Activated CD4-positive, alpha-beta memory T cell treated with anti-CD3 and anti-CD28 coated beads, Interleukin-2, amount 10 ng/mL, durations not matched to agents 7 days and 5 days (primary cell): ENCODE measurements at regions not wholly inside any gene's neighbourhood (a gene's known extent, or its start where the extent isn't known, plus 50 kb on each side); places are given as distances from the start of the nearest gene placed in this dataset.

ENCODE experiments used
- CTCF ChIA-PET: fragments of 350-600 bp; sonication (Branson Sonifier 250); formaldehyde crosslinking; loops from one replicate; lab custom pipeline; 2021; ENCODE audit warnings: antibody characterized with exemption, inconsistent platforms; lab: Charles Lee
- POLR2A ChIA-PET: fragments of 350-600 bp; sonication (Branson Sonifier 250); formaldehyde crosslinking; loops from one replicate; lab custom pipeline; 2021; ENCODE audit warnings: antibody characterized with exemption; lab: Charles Lee
- DNase-seq: peaks from one replicate; pipeline ENCODE4 v3.0.0-alpha.2; 2020
- H3K27ac Mint-ChIP-seq: one replicate; pipeline ENCODE4 v1.8.0; 2021; ENCODE audit warnings: mild to moderate bottlenecking, mixed read lengths
- H3K27me3 Mint-ChIP-seq: one replicate; pipeline ENCODE4 v1.8.0; 2021; ENCODE audit warnings: mixed read lengths
- H3K36me3 Mint-ChIP-seq: one replicate; pipeline ENCODE4 v1.8.0; 2021; ENCODE audit warnings: low read depth, mixed read lengths
- H3K4me1 Mint-ChIP-seq: one replicate; pipeline ENCODE4 v1.8.0; 2021; ENCODE audit warnings: mixed read lengths
- H3K4me3 Mint-ChIP-seq: one replicate; pipeline ENCODE4 v1.8.0; 2021; ENCODE audit warnings: mild to moderate bottlenecking, mixed read lengths
- H3K9me3 Mint-ChIP-seq: one replicate; pipeline ENCODE4 v1.8.0; 2021; ENCODE audit warnings: mixed read lengths

DNA sequence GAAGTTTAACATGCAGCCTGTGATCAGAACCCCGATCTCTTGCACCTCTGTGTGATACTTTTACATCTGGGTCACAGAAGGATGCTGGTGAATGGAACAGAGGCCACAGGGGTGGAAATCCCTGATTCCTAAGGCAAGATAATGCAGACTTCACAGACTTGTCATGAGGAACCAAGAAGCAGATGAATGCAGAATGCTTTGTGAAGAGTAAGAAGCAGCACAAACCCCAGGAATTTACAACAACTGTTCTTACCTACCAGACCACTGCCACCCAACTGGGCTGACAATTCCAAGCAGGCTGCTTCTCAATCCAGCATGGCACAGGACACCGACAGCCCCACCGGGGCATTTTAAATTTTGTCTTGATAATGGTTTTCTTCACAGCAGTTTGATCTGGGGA, 113.2 kb upstream of the CD93 start:
- no peak overlapping the region for H3K27ac Mint-ChIP-seq
- no peak overlapping the region for H3K4me3 Mint-ChIP-seq
- peaks cover 23% of the 10 kb centered on the region for H3K27me3 Mint-ChIP-seq
- no peaks in the 10 kb centered on the region for H3K9me3 Mint-ChIP-seq
- no peaks in the 10 kb centered on the region for H3K4me1 Mint-ChIP-seq
- no peak for DNase-seq
- POLR2A ChIA-PET, result no interaction called here
- no peaks in the 10 kb centered on the region for H3K36me3 Mint-ChIP-seq
- CTCF ChIA-PET, result interaction anchor here (1.4 kb wide), 1 partner anchor 39 kb away, joined by 3 read pairs; no protein-coding TSS in a partner anchor

GRCh38 chr20:23198815-23199214, 112.7 kb upstream of the CD93 start:
- Mint-ChIP-seq H3K4me1 (no peaks in the 10 kb centered on the region), H3K27ac (no peak overlapping the region), H3K27me3 (peaks cover 21% of the 10 kb centered on the region), H3K4me3 (no peak overlapping the region), H3K36me3 (no peaks in the 10 kb centered on the region), H3K9me3 (no peaks in the 10 kb centered on the region)
- DNase-seq, result no peak
- POLR2A ChIA-PET, result no interaction called here
- CTCF ChIA-PET, result interaction anchor here (0.9 kb wide), 1 partner anchor 148 kb away, joined by 3 read pairs; no protein-coding TSS in a partner anchor

- Mint-ChIP-seq H3K4me3 (no peak overlapping the region), H3K27ac (no peak overlapping the region), H3K4me1 (no peaks in the 10 kb centered on the region), H3K27me3 (peaks cover 20% of the 10 kb centered on the region), H3K36me3 (no peaks in the 10 kb centered on the region), H3K9me3 (no peaks in the 10 kb centered on the region)
- POLR2A ChIA-PET, result no interaction called here
- CTCF ChIA-PET, result interaction anchor here (0.9 kb wide), 1 partner anchor 147 kb away, joined by 3 read pairs; no protein-coding TSS in a partner anchor
- no peak for DNase-seq
Observed at GRCh38 chr20:23197836-23198235, 111.7 kb upstream of the CD93 start.

GRCh38 chr20:23195636-23196035, 109.5 kb upstream of the CD93 start:
- Mint-ChIP-seq H3K27ac (no peak overlapping the region), H3K27me3 (peaks cover 17% of the 10 kb centered on the region), H3K4me1 (no peaks in the 10 kb centered on the region), H3K36me3 (no peaks in the 10 kb centered on the region), H3K9me3 (no peaks in the 10 kb centered on the region), H3K4me3 (no peak overlapping the region)
- CTCF ChIA-PET, result no interaction called here
- POLR2A ChIA-PET, result no interaction called here
- DNase-seq, result no peak

- Mint-ChIP-seq H3K9me3 (no peaks in the 10 kb centered on the region), H3K27me3 (peaks cover 15% of the 10 kb centered on the region), H3K36me3 (no peaks in the 10 kb centered on the region), H3K4me3 (no peak overlapping the region), H3K27ac (no peak overlapping the region), H3K4me1 (no peaks in the 10 kb centered on the region)
- DNase-seq, result no peak
- POLR2A ChIA-PET, result no interaction called here
- CTCF ChIA-PET, result no interaction called here
Observed at GRCh38 chr20:23193801-23194384, 107.8 kb upstream of the CD93 start.

DNA sequence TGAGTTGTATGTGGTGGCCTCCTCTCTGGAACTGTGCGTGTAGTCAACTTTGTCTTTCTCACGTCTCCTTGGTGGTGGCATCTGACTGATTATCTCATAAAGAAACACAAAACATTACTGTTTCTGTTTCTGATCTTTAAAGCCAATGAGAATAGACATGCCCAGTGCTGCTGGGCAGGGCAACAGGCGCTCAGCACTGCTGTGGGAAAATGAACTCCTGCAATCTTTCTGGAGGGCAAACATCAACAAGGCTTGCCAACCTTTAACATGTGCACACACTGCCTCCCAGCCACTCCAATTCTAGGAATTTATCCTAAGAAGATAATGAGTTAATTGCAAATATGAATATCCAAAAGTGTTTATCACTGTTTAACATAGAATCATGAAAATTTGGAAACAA, 106.3 kb upstream of the CD93 start:
- Mint-ChIP-seq H3K4me1 (no peaks in the 10 kb centered on the region), H3K9me3 (no peaks in the 10 kb centered on the region), H3K27me3 (peaks cover 8% of the 10 kb centered on the region), H3K36me3 (no peaks in the 10 kb centered on the region), H3K4me3 (no peak overlapping the region), H3K27ac (no peak overlapping the region)
- no peak for DNase-seq
- ChIA-PET POLR2A (no interaction called here), CTCF (no interaction called here)

DNA sequence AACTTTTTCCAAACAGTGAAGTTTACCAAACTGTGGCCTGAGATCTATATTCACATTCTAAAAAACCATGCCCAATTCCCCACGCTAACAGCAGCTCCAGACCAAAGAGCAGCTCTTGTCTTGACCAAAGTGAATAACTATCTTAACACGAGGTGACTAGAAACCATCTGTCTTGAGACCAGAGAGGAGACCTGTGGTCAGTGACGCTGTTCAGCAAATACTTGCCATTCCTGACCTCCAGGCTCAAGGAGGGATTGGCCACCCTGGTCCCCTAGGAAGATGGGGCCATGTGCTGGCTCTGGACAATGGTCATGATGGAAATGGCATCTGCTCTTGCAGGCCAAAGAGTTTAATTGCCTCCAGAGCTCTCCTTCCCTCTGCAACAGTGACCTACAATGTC, 104.4 kb upstream of the CD93 start:
- Mint-ChIP-seq H3K4me3 (no peak overlapping the region), H3K36me3 (no peaks in the 10 kb centered on the region), H3K27ac (no peak overlapping the region), H3K9me3 (no peaks in the 10 kb centered on the region), H3K4me1 (no peaks in the 10 kb centered on the region), H3K27me3 (peaks cover 1% of the 10 kb centered on the region)
- CTCF ChIA-PET, result interaction anchor here (0.9 kb wide), 1 partner anchor 16 kb away, joined by 3 read pairs; no protein-coding TSS in a partner anchor
- POLR2A ChIA-PET, result no interaction called here
- DNase-seq, result no peak

GRCh38 chr20:23189854-23190253, 103.7 kb upstream of the CD93 start:
- Mint-ChIP-seq H3K27ac (no peak overlapping the region), H3K4me1 (no peaks in the 10 kb centered on the region)

GRCh38 chr20:23189341-23189740, 103.2 kb upstream of the CD93 start:
- DNase-seq, result no peak
- ChIA-PET POLR2A (no interaction called here), CTCF (no interaction called here)
- no peaks in the 10 kb centered on the region for H3K4me1 Mint-ChIP-seq
- no peak overlapping the region for H3K27ac Mint-ChIP-seq
- no peaks in the 10 kb centered on the region for H3K36me3 Mint-ChIP-seq
- no peak overlapping the region for H3K4me3 Mint-ChIP-seq
- no peaks in the 10 kb centered on the region for H3K9me3 Mint-ChIP-seq
- peaks cover 7% of the 10 kb centered on the region for H3K27me3 Mint-ChIP-seq

More at GRCh38 chr20:23189854-23190253, 103.7 kb upstream of the CD93 start:
- peaks cover 2% of the 10 kb centered on the region for H3K27me3 Mint-ChIP-seq
- H3K9me3 Mint-ChIP-seq, result no peaks in the 10 kb centered on the region
- H3K4me3 Mint-ChIP-seq, result no peak overlapping the region
- CTCF ChIA-PET, result no interaction called here
- POLR2A ChIA-PET, result no interaction called here
- H3K36me3 Mint-ChIP-seq, result no peaks in the 10 kb centered on the region
- DNase-seq, result no peak

GRCh38 chr20:23188377-23189169, 102.4 kb upstream of the CD93 start:
- CTCF ChIA-PET, result no interaction called here
- DNase-seq, result no peak
- H3K9me3 Mint-ChIP-seq, result no peaks in the 10 kb centered on the region
- POLR2A ChIA-PET, result no interaction called here
- no peak overlapping the region for H3K27ac Mint-ChIP-seq
- H3K36me3 Mint-ChIP-seq, result no peaks in the 10 kb centered on the region
- no peaks in the 10 kb centered on the region for H3K4me1 Mint-ChIP-seq
- H3K4me3 Mint-ChIP-seq, result no peak overlapping the region
- peaks cover 7% of the 10 kb centered on the region for H3K27me3 Mint-ChIP-seq

DNA sequence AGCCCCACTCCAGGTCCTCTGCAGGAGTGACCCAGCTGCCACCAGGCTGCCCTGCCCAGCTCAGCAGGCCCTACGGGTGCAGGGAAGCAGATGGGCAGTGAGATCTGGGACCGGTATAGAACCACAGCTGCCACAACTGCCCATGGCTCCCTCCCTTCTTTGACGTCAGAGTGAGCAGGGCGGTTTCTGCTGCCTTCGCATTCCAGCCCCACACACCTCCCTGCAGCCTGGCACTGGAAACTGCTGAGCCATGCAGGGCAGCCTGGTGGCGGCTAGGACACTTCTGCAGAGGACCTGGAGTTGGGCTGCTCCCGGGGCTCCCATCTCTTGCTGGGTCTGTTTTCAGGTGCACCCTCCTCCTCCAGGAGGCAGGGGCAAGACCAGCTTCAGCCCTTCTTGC, 101.6 kb upstream of the CD93 start:
- Mint-ChIP-seq H3K27ac (no peak overlapping the region), H3K4me3 (no peak overlapping the region), H3K36me3 (no peaks in the 10 kb centered on the region), H3K27me3 (peaks cover 7% of the 10 kb centered on the region), H3K9me3 (no peaks in the 10 kb centered on the region), H3K4me1 (no peaks in the 10 kb centered on the region)
- ChIA-PET POLR2A (no interaction called here), CTCF (no interaction called here)
- no peak for DNase-seq

GRCh38 chr20:23186808-23187207, 100.7 kb upstream of the CD93 start:
- Mint-ChIP-seq H3K4me3 (no peak overlapping the region), H3K36me3 (no peaks in the 10 kb centered on the region), H3K9me3 (no peaks in the 10 kb centered on the region), H3K4me1 (no peaks in the 10 kb centered on the region), H3K27me3 (peaks cover 8% of the 10 kb centered on the region), H3K27ac (no peak overlapping the region)
- no peak for DNase-seq
- POLR2A ChIA-PET, result no interaction called here
- CTCF ChIA-PET, result no interaction called here

DNA sequence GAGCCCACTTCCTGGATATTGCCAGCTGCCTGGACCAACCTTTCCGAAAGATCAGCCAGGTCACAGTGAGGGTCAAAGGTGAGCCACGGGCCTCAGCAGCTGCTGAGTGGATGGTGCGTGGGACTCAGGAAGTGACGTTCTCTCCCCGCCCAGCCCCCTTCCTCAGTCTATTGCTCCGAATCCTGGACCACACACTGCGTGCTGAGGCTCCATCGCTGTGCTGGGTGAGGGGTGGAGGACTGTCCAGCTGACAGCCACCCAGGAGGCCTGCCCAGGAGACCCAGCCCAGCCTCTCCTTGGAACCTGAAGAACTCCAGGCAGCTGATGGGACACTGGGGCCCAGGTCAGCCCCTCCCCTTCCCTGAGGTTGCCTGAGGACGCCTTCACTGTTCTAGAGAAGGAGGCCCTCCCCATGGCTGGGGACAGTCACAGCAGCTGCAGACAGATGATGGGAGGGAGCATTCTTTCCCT, 94.4 kb upstream of the CD93 start:
- Mint-ChIP-seq H3K9me3 (no peaks in the 10 kb centered on the region), H3K4me1 (no peaks in the 10 kb centered on the region), H3K4me3 (no peak overlapping the region), H3K27ac (no peak overlapping the region), H3K27me3 (peaks cover 23% of the 10 kb centered on the region), H3K36me3 (no peaks in the 10 kb centered on the region)
- CTCF ChIA-PET, result no interaction called here
- POLR2A ChIA-PET, result no interaction called here
- DNase-seq, result no peak
